Lower lobe of right lung (tissue), 2 donors: ENCODE measurements at regions not wholly inside any gene's neighbourhood (a gene's known extent, or its start where the extent isn't known, plus 50 kb on each side); places are given as distances from the start of the nearest gene placed in this dataset.

ENCODE experiments used
- ATAC-seq, 2 donors: fragments of 200-7000 bp; cut with Tn5 transposase; one replicate each; pipeline ENCODE4 v1.9.1; 2020 to 2022; ENCODE audit warnings: mild to moderate bottlenecking in 2 of 2, moderate library complexity in 2 of 2
- DNase-seq: peaks from one replicate; pipeline ENCODE4 v3.0.0-alpha.2; 2020
- H3K27ac ChIP-seq: fragments of 200-600 bp; one replicate; pipeline ENCODE4 v1.8.0; 2022
- H3K27me3 ChIP-seq: fragments of 200-600 bp; one replicate; pipeline ENCODE4 v1.8.0; 2022; ENCODE audit warnings: low read depth
- H3K36me3 ChIP-seq: fragments of 200-600 bp; one replicate; pipeline ENCODE4 v1.8.0; 2022; ENCODE audit warnings: mild to moderate bottlenecking
- H3K4me1 ChIP-seq: fragments of 200-600 bp; one replicate; pipeline ENCODE4 v1.8.0; 2022
- H3K4me3 ChIP-seq: fragments of 200-600 bp; one replicate; pipeline ENCODE4 v1.8.0; 2022; ENCODE audit warnings: mild to moderate bottlenecking
- H3K9me3 ChIP-seq: fragments of 200-600 bp; one replicate; pipeline ENCODE4 v1.8.0; 2022
- intact Hi-C: fragments of 100-400 bp; cut with DNase I; formaldehyde crosslinking; loops from one replicate; pipeline ENCODE4 v1.11.0; 2022
- TF ChIP-seq, protein P1 (sequence below): fragments of 200-600 bp; IDR thresholded peaks from one replicate; pipeline ENCODE4 v1.8.0; 2022; ENCODE audit warnings: antibody characterized with exemption, mild to moderate bottlenecking
- donor health status: DM: no; HTN: yes; CAD: no; lungs with severe emphysema.

- H3K9me3 ChIP-seq, result no peaks in the 10 kb centered on the region
- DNase-seq (no peak), ATAC-seq (no peak)
- no peaks in the 10 kb centered on the region for H3K4me1 ChIP-seq
- intact Hi-C loops, result no loop called here
- no peak overlapping the region for H3K4me3 ChIP-seq
- H3K27ac ChIP-seq, result no peak overlapping the region
- H3K27me3 ChIP-seq, result no peaks in the 10 kb centered on the region
- TF ChIP-seq, protein P1, sequence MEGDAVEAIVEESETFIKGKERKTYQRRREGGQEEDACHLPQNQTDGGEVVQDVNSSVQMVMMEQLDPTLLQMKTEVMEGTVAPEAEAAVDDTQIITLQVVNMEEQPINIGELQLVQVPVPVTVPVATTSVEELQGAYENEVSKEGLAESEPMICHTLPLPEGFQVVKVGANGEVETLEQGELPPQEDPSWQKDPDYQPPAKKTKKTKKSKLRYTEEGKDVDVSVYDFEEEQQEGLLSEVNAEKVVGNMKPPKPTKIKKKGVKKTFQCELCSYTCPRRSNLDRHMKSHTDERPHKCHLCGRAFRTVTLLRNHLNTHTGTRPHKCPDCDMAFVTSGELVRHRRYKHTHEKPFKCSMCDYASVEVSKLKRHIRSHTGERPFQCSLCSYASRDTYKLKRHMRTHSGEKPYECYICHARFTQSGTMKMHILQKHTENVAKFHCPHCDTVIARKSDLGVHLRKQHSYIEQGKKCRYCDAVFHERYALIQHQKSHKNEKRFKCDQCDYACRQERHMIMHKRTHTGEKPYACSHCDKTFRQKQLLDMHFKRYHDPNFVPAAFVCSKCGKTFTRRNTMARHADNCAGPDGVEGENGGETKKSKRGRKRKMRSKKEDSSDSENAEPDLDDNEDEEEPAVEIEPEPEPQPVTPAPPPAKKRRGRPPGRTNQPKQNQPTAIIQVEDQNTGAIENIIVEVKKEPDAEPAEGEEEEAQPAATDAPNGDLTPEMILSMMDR, result no peak
- no peaks in the 10 kb centered on the region for H3K36me3 ChIP-seq
These were observed 420.5 kb downstream of the TCERG1L start for GRCh38 chr10:130891066-130891465.

DNA sequence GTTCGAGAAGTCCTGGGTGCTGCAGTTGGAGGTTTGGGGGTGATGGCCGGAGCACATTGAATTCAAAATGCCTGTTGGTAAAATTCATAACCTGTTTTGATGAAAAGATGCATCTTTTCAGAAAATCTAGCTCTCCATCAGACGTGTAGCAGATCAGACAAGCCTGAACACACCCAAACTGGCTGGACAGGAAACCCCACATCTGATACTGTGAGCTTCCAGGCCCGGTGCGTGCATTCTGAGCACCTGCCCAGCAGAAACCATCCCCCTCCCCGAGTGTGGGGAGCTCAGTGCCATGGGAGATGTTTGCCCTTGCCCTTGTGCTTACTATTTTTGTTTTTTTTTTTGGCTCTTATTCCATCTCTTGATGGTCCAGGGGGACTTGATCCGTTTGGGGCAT, 417.1 kb downstream of the TCERG1L start:
- Histone ChIP-seq H3K27me3 (no peaks in the 10 kb centered on the region), H3K4me3 (no peak overlapping the region), H3K36me3 (no peaks in the 10 kb centered on the region), H3K9me3 (no peaks in the 10 kb centered on the region), H3K4me1 (no peaks in the 10 kb centered on the region), H3K27ac (no peak overlapping the region)
- intact Hi-C loops, result no loop called here
- TF ChIP-seq, protein P1, result no peak
- no peak for DNase-seq
- ATAC-seq, result no peak

- ATAC-seq, result no peak
- intact Hi-C loops, result no loop called here
- Histone ChIP-seq H3K36me3 (no peaks in the 10 kb centered on the region), H3K27me3 (no peaks in the 10 kb centered on the region), H3K4me3 (no peak overlapping the region), H3K4me1 (no peaks in the 10 kb centered on the region), H3K27ac (no peak overlapping the region), H3K9me3 (no peaks in the 10 kb centered on the region)
- DNase-seq, result no peak
- TF ChIP-seq, protein P1, result no peak
These were observed 416.4 kb downstream of the TCERG1L start for GRCh38 chr10:130895161-130895560.

GRCh38 chr10:130897815-130898214, 413.7 kb downstream of the TCERG1L start:
- Histone ChIP-seq H3K4me1 (no peaks in the 10 kb centered on the region), H3K9me3 (no peaks in the 10 kb centered on the region), H3K36me3 (no peaks in the 10 kb centered on the region), H3K27ac (no peak overlapping the region), H3K4me3 (no peak overlapping the region), H3K27me3 (no peaks in the 10 kb centered on the region)
- intact Hi-C loops, result no loop called here
- TF ChIP-seq, protein P1, result no peak
- ATAC-seq, result no peak
- DNase-seq, result no peak

DNA sequence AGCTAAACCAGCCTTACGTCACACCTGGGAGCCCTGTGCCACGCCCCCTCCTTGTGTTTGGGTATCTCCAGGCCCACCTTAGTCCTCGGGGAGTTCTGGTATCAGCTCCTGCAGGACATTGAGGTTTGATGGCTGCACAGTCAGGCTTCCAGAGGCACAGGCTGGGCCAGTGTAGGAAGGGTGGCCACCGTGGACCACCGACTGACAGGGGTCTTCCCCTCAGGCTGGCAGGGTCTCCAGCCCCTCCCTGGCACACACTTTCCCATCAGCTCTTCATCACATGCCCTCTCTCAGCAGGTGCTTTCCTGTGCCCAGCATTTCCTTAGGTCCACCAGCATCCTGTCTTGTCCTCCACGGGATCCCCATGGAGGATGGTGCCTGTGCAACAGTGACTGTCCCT, 413.1 kb downstream of the TCERG1L start:
- no peak overlapping the region for H3K4me3 ChIP-seq
- ATAC-seq, result no peak
- intact Hi-C loops, result no loop called here

More for the DNA sequence above, 413.1 kb downstream of the TCERG1L start:
- no peak overlapping the region for H3K27ac ChIP-seq
- DNase-seq, result no peak
- TF ChIP-seq, protein P1, result no peak
- no peaks in the 10 kb centered on the region for H3K9me3 ChIP-seq
- H3K36me3 ChIP-seq, result no peaks in the 10 kb centered on the region
- no peaks in the 10 kb centered on the region for H3K27me3 ChIP-seq
- no peaks in the 10 kb centered on the region for H3K4me1 ChIP-seq
